Rectal smooth muscle tissue (tissue), 1 donor: ENCODE measurements at regions not wholly inside any gene's neighbourhood (a gene's known extent, or its start where the extent isn't known, plus 50 kb on each side); places are given as distances from the start of the nearest gene placed in this dataset.

Experiments used
- H3K27ac ChIP-seq: one replicate; pipeline ENCODE4 v1.7.0; 2013; ENCODE audit warnings: low read depth, low read length, inconsistent platforms
- H3K27me3 ChIP-seq: one replicate; pipeline ENCODE4 v1.7.0; 2013; ENCODE audit warnings: low read length; ENCODE audit not compliant: control insufficient read depth, insufficient read depth
- H3K36me3 ChIP-seq: one replicate; pipeline ENCODE4 v1.7.0; 2013; ENCODE audit warnings: low read length; ENCODE audit not compliant: control insufficient read depth, insufficient read depth
- H3K4me1 ChIP-seq: one replicate; pipeline ENCODE4 v1.7.0; 2013; ENCODE audit warnings: low read length; ENCODE audit not compliant: control insufficient read depth, insufficient read depth
- H3K4me3 ChIP-seq: one replicate; pipeline ENCODE4 v1.7.0; 2013; ENCODE audit warnings: low read length
- H3K9ac ChIP-seq: one replicate; pipeline ENCODE4 v1.7.0; 2013; ENCODE audit warnings: low read length

DNA sequence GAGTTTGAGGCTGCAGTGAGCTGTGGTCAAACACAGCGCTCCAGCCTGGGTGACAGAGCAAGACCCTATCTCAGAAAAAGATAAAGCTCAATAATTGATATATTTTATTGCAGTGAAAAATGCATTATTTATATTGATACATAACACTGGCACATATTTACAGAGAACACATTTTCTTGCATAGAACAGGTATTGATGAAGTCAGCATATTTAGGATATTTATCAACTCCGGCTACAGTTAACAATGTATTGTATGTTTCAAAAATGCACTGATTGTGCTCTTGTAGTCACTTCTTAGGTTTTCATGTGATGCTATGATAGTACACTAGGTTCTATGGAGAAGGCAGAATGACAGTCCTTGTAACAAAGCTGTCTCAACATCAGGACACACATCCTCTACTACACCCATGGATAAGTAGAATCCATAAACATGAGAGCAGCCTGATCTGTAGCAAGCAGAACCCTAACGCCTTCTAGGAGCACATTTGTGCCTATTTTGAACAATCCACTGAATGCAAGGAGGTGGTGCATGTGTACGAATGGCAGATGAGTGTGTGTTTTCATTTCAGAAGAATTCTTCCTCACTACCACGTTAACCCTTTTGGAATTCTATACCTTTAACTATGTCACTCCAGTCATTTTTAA, 586.1 kb upstream of the CELF2 start:
- H3K4me1 ChIP-seq, result no peaks in the 10 kb centered on the region
- H3K9ac ChIP-seq, result no peak overlapping the region
- no peaks in the 10 kb centered on the region for H3K36me3 ChIP-seq
- H3K4me3 ChIP-seq, result no peak overlapping the region
- H3K27ac ChIP-seq, result no peak overlapping the region
- H3K27me3 ChIP-seq, result no peaks in the 10 kb centered on the region

DNA sequence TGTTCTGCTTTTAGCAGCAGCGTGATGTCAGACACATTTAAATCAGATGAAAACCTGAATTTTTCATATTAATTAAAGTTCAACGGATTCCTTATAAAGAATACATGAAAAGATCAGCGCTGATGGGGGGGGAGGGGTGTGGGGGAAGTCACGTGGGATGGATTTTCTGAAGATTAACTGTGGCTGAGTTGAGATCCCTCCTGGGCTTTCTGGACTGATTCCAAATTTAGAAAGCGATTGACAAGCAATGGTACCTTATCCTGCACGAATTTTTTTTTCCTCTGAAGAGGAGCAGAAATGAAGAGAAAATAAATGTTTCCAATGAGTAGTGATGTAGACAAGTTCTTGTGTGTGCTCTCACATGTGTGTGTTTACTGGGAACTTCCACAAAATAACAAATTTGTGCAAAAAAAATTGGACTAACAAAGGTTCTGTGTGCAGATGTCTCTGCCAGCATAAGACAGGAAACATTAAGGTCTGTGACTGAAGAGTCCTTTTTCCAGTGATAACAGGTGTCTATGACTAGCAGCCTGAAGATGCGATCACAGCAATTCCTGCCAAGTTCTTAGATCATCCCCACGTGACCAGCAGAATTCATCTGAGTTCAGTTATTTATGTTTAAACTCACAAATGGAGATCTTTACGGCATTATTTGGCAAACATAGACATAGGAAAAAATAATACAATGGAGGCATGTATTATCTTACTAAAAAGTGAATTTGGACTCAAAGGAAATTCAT, 585.2 kb upstream of the CELF2 start:
- no peak overlapping the region for H3K9ac ChIP-seq
- no peaks in the 10 kb centered on the region for H3K4me1 ChIP-seq
- H3K4me3 ChIP-seq, result no peak overlapping the region
- no peaks in the 10 kb centered on the region for H3K36me3 ChIP-seq
- no peaks in the 10 kb centered on the region for H3K27me3 ChIP-seq
- H3K27ac ChIP-seq, result no peak overlapping the region

DNA sequence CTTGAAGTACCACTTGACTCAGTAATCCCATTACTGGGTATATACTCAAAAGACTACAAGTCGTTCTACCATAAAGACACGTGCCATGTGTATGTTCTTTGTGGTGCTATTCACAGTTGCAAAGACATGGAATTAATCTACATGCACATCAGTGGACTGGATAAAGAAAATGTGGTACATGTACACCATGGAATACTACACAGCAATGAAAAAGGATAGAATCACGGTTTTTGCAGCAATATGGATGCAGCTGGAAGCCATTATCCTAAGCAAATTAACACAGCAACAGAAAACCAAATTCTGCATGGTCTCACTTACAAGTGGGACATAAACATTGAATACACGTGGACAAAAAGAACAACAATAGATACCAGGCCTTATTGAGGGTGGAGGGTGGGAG, 583.4 kb upstream of the CELF2 start:
- Histone ChIP-seq H3K27me3 (no peaks in the 10 kb centered on the region), H3K36me3 (no peaks in the 10 kb centered on the region), H3K9ac (no peak overlapping the region)

DNA sequence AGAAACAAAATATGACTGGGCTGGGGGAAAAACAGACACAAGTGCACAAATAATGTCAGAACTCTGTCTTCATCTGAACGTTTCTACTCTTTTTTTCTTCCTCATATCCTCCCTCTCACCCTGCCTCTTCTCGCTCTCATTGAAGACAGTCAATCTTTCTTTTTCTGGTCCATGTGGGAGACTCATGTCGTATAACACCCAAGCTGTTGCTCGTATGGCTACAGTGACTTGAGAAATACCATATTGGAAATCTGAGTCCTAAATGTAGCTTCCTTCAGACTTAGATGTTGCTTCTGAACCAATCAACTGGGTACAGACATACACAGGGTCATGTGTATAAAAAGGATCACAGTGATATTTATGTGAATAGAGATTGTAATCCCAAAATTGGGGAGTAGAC, 579.8 kb upstream of the CELF2 start:
- no peak overlapping the region for H3K4me3 ChIP-seq
- H3K9ac ChIP-seq, result no peak overlapping the region
- no peaks in the 10 kb centered on the region for H3K36me3 ChIP-seq
- H3K27me3 ChIP-seq, result no peaks in the 10 kb centered on the region
- no peak overlapping the region for H3K27ac ChIP-seq
- H3K4me1 ChIP-seq, result peaks cover 3% of the 10 kb centered on the region

More for the DNA sequence above, 583.4 kb upstream of the CELF2 start:
- H3K27ac ChIP-seq, result no peak overlapping the region
- peaks cover 3% of the 10 kb centered on the region for H3K4me1 ChIP-seq
- no peak overlapping the region for H3K4me3 ChIP-seq

DNA sequence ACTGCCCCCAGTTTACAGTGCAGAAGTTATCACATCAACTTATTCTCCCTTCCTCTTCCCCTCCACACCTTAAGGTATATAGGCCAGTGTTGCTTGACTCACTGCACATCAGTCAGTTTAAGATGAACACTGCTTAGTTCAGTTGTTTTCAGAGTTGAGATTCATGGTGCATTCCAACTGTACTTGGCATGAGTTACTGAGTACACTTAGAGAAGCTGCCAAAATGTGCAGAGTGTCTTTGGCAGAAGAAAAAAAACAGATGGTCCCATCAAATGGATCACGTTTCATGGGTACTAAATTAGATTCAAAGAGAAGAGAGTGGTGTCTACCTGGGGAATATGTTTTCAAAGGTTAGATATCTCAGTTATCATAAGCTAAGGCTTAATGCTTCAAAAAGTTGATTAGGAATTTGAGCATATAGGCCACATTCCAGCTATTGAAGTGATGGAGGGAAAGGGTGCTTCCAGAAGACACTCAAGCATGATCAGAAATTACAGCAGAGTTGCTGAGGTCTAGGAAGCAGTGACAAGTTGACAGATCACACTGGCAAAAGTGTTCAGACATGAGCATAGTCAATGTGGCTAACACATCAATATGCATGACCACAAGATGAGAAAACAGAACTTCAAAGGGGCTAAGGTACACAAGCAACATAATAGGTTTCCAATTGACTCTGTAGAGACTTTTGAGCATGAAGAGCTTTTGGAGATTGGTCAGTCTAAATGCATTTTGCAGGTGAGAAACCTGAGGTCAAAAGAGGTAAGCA, 579.2 kb upstream of the CELF2 start:
- Histone ChIP-seq H3K36me3 (no peaks in the 10 kb centered on the region), H3K9ac (no peak overlapping the region), H3K4me3 (no peak overlapping the region), H3K4me1 (peaks cover 3% of the 10 kb centered on the region), H3K27ac (no peak overlapping the region), H3K27me3 (no peaks in the 10 kb centered on the region)

DNA sequence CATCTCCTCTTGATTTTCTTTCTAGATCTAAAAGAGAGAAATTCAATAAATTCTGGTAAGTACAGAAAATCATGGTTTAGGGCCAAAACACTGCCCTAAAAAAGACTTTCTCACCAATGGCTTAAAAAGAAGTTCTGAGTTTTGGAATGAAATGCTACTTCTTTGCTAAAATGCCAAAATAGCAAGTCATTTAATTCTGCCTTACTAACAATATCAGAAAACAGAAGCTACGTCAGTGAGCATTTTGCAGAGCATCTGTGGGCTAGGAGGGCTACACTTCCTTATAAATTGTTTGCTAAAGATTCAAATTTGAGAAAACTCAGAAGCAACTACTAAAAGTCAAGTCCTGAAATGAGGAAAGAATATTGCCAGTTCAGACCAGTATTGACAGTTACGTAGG, 560.8 kb upstream of the CELF2 start:
- no peak overlapping the region for H3K27ac ChIP-seq
- H3K4me3 ChIP-seq, result no peak overlapping the region
- H3K9ac ChIP-seq, result no peak overlapping the region
- no peaks in the 10 kb centered on the region for H3K4me1 ChIP-seq
- H3K27me3 ChIP-seq, result no peaks in the 10 kb centered on the region
- no peaks in the 10 kb centered on the region for H3K36me3 ChIP-seq

DNA sequence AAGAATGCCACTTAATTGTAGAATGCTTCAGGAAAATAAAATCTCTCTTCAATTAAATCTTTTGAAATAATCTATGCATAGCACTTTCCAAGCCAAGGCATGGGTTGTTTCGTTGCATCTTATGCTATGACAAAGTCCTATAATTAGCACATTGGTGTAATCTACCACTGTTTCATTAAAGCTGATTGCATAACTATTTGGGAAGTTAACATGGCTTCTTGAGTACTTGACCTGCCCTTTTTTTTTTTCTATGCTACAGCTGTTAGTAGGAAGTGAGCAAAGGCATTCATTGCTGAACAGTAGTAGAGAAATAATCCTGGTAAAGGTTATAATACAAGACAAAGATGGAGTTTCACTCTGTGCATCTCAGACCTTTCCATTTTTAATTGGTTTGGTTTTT, 557.2 kb upstream of the CELF2 start:
- H3K27me3 ChIP-seq, result peaks cover 2% of the 10 kb centered on the region
- H3K9ac ChIP-seq, result no peak overlapping the region
- no peaks in the 10 kb centered on the region for H3K4me1 ChIP-seq
- no peak overlapping the region for H3K27ac ChIP-seq
- no peak overlapping the region for H3K4me3 ChIP-seq
- H3K36me3 ChIP-seq, result no peaks in the 10 kb centered on the region

DNA sequence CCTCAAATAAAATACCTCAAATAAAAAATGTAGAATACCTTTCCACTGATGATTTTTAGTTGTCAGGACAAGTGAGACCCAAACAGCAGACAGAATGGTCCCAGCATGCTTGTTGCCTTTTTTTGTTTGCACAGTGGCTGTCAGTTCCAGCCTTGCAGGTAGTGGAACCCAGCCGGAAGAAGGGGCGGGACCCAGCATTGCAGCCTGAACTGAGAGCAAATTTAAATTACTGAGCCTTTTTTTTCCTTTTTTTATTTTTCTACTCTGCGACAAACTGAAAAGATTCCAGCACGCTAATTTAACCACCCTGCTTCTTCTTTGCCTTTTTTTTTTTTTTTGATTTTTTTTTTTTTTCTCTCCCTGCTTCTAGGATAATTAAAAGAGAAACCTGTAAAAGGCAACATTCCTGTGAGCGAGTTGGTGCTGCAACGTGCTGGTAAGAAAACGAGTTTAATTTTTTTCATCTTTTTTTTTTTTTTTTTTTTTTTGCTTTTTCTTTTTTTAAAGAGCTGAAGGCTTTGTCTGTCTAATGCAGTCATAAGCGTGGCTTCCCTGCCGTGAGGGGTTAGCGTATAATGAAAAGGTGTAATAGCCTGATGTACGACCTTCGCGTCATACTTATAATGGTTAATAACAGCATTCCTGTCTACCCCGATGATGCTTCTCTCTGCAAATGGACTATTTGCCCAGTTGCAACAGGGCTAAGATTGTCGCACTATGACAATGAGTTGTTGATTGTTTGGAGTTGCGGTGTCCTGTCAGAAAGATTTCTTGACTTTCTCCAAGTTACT, 555.3 kb upstream of the CELF2 start:
- H3K36me3 ChIP-seq, result no peaks in the 10 kb centered on the region
- no peak overlapping the region for H3K4me3 ChIP-seq
- peaks cover 2% of the 10 kb centered on the region for H3K27me3 ChIP-seq
- H3K9ac ChIP-seq, result no peak overlapping the region
- H3K27ac ChIP-seq, result no peak overlapping the region
- no peaks in the 10 kb centered on the region for H3K4me1 ChIP-seq

DNA sequence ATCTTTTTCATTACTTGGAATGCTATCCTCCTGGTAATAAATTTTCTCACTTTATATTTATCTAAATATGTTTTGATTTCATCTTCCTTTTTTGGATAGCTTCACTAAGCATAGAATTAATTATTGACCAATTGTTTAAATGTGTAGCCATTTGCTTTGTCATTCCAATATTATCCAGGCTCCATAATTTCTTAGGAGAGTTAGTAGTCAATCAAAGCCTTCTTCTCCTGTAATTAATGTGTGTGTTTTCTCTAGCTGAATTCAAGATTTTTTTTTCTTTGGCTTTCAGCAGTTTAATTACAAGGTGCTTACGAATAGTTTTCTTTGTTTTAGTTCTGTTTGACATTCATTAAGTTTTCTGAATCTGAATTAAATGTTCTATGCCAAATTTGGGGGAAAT, 545.9 kb upstream of the CELF2 start:
- H3K4me1 ChIP-seq, result no peaks in the 10 kb centered on the region
- no peaks in the 10 kb centered on the region for H3K36me3 ChIP-seq
- no peaks in the 10 kb centered on the region for H3K27me3 ChIP-seq
- H3K27ac ChIP-seq, result no peak overlapping the region
- no peak overlapping the region for H3K4me3 ChIP-seq
- H3K9ac ChIP-seq, result no peak overlapping the region

DNA sequence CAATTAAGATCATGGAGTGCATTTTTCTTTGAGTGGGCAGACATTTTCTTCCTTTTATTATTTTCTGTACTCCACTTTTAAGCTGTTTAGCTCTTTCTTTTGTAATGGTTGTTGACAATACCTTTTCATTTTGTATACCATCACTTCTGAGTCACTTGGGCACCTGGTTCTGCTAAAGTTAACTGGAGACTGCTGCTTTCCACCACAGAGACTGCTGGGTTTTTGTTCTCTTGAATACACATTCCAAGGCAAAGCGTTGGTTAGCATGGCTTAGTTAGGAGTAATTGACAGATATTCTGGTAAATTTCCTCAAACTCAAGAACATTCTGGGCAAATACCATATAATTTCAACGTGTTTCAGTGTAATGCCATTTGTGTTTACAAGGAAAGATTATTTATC, 541.9 kb upstream of the CELF2 start:
- Histone ChIP-seq H3K9ac (no peak overlapping the region), H3K36me3 (no peaks in the 10 kb centered on the region), H3K4me1 (no peaks in the 10 kb centered on the region), H3K4me3 (no peak overlapping the region), H3K27me3 (no peaks in the 10 kb centered on the region), H3K27ac (no peak overlapping the region)

DNA sequence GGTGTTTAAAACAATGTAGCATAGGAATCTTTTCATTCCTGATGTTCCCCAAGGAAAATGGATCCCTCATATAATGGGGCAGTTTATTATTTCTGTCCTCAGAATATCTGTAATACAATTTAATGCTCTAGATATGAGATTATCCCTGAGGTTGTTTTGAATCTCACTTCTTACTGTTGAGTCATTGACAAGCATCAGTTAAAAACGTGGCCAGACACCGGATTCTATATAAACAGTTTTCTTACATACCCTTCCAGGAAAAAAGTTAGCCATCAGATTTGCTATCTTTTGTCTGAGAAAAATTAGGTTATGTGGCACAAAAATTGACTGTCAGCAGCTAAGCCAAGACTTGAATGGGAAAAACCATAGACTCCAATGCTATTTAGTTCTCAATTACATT, 539.8 kb upstream of the CELF2 start:
- no peak overlapping the region for H3K9ac ChIP-seq
- no peak overlapping the region for H3K4me3 ChIP-seq
- H3K36me3 ChIP-seq, result no peaks in the 10 kb centered on the region
- no peak overlapping the region for H3K27ac ChIP-seq
- no peaks in the 10 kb centered on the region for H3K4me1 ChIP-seq
- no peaks in the 10 kb centered on the region for H3K27me3 ChIP-seq

DNA sequence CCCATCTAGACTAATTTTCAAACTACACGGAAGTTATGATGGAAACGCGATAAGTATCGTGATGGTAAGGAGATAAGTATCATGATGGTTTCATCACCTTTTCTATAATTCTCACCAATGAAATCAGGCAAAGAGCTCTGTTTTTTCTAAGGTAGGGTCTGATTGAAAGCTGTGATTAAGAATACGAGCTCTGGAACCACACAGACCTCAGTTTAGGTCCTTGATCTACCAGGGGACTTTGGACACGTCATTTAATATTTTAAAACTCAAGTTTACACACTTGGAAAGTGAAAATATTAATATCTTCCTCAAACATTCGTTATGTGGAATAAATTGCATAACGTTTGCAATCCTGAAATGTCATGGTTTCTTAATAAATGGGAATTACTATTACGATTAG, 538.2 kb upstream of the CELF2 start:
- Histone ChIP-seq H3K4me1 (no peaks in the 10 kb centered on the region), H3K4me3 (no peak overlapping the region), H3K9ac (no peak overlapping the region), H3K27me3 (no peaks in the 10 kb centered on the region), H3K36me3 (no peaks in the 10 kb centered on the region), H3K27ac (no peak overlapping the region)
